AML-193 (cell line): ENCODE measurements at regions not wholly inside any gene's neighbourhood (a gene's known extent, or its start where the extent isn't known, plus 50 kb on each side); places are given as distances from the start of the nearest gene placed in this dataset.

Experiments
- DNase-seq, 2 experiments: peaks; one replicate each; lab custom pipeline; 2025; lab: John Stamatoyannopoulos, UW

DNA sequence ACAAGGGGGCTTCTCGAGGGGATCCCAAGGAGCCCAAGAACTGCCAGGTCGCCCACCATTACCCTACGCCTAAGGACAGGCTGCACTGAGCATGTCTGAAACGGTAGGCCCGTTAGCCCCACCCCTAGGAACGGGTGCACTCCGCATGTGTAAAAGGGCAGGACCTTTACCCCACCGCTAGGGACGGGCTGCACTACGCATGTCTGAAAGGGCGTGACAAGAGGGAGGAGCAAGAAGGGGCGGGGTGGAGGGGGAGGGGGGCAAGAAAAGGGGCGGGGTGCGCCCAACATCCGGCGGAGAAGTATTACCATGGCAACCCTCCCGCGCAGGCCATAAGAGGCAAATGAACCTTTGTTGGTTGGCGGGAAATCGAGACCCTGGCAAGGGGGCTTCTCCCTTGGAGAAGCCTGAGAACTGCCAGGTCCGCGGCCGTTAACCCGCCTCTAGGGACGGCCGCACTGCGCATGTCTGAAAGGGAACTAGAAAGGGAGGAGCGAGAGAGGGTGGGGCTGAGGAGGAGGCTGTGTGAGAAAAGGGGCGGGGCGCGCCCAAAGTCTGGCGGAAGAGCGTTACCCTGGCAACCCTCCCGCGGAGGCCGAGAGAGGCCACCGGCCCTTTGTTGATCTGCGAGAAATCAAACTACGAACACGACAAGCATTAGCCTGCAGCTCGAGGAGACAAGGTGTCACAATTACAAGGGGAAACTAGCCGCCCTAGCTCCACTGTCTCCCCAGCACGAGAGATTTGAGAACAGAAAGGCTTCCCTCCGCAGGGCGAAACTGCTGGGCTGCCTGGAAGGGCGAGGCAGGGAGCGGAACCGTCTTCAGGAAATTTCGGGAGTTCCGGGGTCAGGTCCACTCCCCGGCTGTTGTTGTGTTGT lies 2046.8 kb downstream of the TP53TG3F start:
- DNase-seq = no peak

DNA sequence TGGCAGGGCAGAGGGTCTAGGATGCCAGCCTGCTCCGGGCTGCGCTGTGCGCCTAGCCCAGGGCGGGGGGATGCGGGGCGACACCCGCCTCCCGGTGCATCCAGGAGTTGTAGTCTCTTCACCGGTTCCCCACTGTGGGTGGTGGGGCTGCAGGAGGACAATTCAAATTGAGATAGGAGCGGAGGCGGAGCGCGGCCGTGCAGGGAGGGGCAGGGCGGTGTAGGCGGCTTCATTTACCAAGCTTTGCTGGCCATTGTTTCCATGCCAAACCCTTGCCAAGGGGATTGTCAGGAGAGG lies 2047.4 kb downstream of the TP53TG3F start:
- no peak for DNase-seq

DNA sequence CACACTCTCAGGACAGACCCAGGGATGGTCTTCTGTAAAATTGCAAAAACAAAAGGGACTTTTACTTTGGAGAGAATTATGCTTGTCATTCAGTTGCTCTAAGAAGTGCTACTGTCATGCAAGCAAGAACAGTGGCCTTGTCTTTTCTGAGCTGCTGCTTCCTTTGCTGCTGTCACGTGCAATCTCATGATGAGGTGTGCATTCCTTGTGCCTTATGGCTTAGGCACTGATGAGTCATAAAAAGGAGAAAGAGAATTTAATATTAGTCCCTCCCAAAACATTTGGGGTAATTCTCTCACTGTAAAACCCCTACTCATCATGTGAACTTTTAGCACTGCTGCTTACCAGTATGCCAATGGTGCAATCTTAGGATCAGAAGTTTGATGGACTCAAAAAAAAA lies 2051.3 kb downstream of the TP53TG3F start:
- DNase-seq = no peak

DNA sequence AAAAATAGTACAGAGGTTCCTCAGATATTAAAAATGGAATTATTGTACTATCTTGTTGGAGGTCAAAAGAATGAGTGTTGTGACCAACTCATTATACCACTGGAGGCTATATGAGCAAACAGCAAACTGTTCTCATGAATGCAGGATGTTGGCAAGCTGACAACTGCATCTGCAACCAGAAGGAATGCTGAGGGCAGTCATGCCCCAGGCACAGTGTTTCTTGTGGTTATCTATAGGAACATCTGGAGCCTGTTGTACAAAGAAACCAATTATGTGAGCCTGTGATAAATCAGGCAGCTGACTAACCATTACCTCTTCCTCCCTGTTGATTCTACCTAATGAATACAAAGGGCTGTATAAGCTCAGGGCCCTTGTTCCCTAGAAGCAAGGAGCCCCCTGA lies 2057.1 kb downstream of the TP53TG3F start:
- no peak for DNase-seq

GRCh38 chr16:35516971-35517370 lies 2057.6 kb downstream of the TP53TG3F start:
- DNase-seq = no peak

GRCh38 chr16:35523991-35524390 lies 2064.6 kb downstream of the TP53TG3F start:
- no peak for DNase-seq

GRCh38 chr16:35525979-35526590 lies 2066.7 kb downstream of the TP53TG3F start:
- DNase-seq = no peak

DNA sequence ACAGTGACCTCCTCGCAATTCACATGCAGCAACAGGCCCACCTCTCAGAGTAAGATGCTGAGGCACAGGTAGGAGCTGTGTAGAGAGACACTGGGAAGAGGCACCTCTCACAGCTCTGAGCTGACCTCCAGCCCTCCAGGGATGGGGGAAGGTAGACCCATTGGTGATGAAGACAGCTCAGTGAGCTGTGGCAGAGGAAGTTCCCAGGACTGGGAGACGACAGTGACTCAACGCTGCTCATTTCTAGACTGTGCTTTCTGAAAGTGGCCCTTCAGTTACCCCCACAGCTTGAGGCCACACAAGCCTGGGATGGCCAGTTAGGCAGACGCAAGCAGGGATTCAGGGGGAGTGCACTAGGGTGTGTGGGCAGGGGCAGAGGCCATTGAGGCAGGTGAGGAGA lies 2073.2 kb downstream of the TP53TG3F start:
- no peak for DNase-seq

GRCh38 chr16:35533683-35534082 lies 2074.3 kb downstream of the TP53TG3F start:
- no peak for DNase-seq

GRCh38 chr16:35543486-35543885 lies 2084.1 kb downstream of the TP53TG3F start:
- DNase-seq = no peak

GRCh38 chr16:35552763-35553162 lies 2093.4 kb downstream of the TP53TG3F start:
- no peak for DNase-seq

GRCh38 chr16:35557731-35558130 lies 2098.3 kb downstream of the TP53TG3F start:
- no peak for DNase-seq

GRCh38 chr16:35559911-35560636 lies 2100.7 kb downstream of the TP53TG3F start:
- DNase-seq = no peak

GRCh38 chr16:35560637-35560984 lies 2101.2 kb downstream of the TP53TG3F start:
- DNase-seq = no peak

DNA sequence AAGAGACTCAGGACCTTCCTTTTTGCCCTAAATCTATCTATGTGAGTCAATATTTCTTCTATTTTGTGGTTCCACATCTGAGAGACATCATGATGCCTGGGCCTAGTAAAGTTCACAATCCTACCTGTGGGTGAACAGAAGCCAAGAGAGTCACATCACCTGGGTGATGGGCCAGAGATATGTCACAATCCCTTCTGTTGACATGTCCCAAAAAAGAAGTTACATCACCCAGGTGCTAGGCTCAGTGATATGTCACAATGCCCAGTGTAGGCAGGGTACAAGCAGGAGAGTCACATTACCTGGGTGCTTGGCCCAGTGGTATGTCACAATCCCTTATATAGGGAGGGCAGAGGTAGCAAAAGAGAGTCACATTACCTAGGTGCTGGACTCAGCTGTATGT lies 2101.9 kb downstream of the TP53TG3F start:
- no peak for DNase-seq

DNA sequence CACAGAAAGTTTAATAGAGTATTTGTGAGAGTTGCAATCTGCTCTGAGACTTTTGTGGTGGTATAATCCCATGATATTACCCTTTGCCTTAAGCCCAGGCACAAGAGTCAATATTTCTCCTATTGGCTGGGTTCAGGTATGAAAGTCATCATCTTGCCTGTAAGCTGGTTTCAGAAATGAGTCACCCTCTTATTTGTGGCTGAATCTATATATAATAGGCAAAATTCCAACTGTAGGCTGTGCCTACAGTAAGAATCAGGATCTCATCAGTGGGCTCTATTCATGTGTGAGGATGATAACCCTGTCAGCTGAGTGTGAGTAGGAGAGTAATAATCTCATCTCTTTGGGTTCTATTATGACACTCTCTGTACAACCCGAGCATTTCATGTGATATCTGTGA lies 2103.1 kb downstream of the TP53TG3F start:
- no peak for DNase-seq

DNA sequence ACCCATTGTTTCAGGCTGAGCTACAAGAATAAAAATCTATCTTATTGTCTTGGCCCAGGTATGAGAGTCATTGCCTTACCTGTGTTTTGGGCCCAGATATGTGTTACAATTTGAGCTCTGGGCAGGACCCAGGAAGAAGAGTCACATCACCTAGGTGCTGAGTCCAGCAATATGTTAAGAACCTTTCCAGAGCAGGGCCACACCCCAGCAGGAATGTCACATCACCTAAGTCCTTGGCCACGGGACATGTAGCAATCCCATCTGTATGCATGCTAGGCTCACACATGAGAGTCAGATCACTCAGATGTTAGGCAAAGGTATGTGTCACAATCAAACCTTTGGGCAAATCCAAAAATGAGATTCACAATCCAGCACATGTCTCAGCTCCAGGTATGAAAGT lies 2103.5 kb downstream of the TP53TG3F start:
- no peak for DNase-seq

DNA sequence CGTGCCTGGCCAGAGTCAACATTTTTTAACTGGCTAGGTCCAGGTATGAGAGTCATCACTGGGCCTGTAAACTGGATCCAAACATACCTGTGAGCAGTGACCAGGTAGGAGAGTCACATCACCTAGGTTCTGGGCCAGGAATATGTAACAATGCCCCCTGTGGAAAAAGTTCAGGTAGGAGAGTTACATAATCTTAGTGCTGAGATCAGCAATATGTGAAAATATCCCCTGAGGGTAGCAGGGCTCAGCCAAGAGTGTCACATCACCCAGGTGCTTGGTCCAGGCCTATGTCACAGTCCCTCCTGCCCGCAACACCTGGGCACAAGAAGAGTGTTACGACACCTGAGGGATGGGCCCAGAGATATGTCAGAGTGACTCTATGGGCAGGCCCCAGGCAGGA lies 2104.7 kb downstream of the TP53TG3F start:
- DNase-seq = no peak

DNA sequence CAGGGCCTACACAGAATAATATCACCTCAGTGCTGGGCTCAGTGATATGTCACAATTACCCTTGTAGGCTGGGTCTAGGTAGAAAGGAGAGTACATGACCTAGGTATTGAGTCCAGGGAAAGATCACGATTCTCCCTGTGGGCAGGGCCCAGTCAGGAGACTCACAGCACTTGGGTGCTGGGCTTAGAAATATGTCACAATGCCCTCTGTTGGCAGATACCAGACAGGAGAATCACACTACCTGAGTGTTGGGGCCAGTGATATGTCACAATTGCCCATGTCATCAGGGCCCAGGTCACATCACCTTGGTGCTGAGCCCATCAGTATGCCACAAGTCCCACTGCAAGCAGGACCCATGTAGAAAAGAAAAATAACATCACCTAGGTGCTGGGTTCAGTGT lies 2105.5 kb downstream of the TP53TG3F start:
- DNase-seq = no peak

- no peak for DNase-seq
These were observed 2106.2 kb downstream of the TP53TG3F start for GRCh38 chr16:35565626-35566025.

DNA sequence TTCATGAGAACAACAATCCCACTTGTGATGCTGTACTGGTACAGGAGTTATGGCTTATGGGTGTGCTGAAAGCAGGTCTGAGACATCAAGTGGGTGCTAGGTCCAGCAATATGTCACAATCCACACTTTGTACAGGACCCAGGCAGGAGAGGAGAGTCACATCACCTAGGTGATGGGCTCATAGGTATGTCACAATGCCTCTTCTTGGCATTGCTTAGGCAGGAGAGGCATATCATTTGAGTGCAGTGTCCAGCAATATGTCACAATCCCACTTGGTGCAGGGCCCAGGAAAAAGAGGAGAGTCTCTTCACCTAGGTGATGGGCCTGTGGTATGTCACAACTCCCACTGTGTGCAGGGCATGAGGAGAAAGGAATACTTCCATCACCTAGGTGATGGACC lies 2110.0 kb downstream of the TP53TG3F start:
- DNase-seq = no peak

DNA sequence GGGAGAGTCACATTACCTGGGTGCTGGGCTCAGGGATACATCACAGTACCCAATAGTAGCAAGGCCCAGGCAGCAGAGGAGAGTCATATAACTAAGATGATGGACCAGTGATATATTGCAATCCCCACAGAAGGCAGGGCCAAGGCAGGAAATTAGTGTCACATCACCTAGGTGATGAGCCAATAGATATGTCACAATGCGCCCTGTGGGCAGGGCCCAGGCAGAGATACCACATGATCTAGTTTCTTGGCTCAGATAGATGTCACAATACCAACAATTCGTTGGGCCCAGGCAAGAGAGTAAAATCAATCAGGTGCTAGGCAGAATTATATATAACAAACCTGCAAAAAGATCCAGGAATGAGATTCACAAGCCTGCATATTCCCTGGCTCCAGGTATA lies 2111.5 kb downstream of the TP53TG3F start:
- DNase-seq = no peak

DNA sequence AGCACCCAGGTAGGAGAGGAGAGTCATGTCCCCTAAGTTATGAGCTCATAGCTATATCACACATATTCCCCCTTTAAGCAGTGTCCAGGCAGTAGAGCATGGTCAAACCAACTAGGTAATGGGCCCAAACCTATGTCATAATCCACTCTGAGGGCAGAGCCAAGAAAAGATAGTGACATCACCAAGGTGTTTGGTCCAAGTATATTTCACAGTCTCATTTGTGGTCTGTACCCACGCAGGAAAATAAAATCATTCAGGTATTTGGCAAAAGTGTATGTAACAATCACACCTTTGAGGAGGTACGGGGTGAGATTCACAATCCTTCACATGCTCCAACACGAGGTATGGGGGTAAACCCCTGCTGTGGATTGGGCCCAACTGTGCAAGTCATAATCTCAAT lies 2112.8 kb downstream of the TP53TG3F start:
- DNase-seq = no peak
